A549 (cell line): ENCODE measurements at regions not wholly inside any gene's neighbourhood (a gene's known extent, or its start where the extent isn't known, plus 50 kb on each side); places are given as distances from the start of the nearest gene placed in this dataset.

Source experiments
- EP300 ChIP-seq, 2 experiments: fragments of >200 bp; sonication (Bioruptor Twin); formaldehyde crosslinking; IDR thresholded peaks; 2 replicates in 1 of 2; 3 replicates in 1 of 2; pipeline ENCODE4 v1.6.1; 2016 to 2017
- POLR2A ChIP-seq: IDR thresholded peaks from 2 replicates; pipeline ENCODE4 v1.6.1; 2012; ENCODE audit warnings: mild to moderate bottlenecking, low read length
- RAD21 ChIP-seq, 2 experiments: fragments of >200 bp in 1 of 2; sonication (Bioruptor Twin) in 1 of 2; formaldehyde crosslinking in 1 of 2; IDR thresholded peaks in 1 of 2; conservative IDR thresholded peaks in 1 of 2; 2 replicates in 1 of 2; 3 replicates in 1 of 2; pipeline ENCODE4 v1.6.1; 2012 to 2018; ENCODE audit warnings: inconsistent platforms in 1 of 2
- TF ChIP-seq, protein P1 (sequence below): fragments of >200 bp; sonication (Bioruptor Twin); formaldehyde crosslinking; IDR thresholded peaks from 3 replicates; pipeline ENCODE4 v1.5.1; 2016

DNA sequence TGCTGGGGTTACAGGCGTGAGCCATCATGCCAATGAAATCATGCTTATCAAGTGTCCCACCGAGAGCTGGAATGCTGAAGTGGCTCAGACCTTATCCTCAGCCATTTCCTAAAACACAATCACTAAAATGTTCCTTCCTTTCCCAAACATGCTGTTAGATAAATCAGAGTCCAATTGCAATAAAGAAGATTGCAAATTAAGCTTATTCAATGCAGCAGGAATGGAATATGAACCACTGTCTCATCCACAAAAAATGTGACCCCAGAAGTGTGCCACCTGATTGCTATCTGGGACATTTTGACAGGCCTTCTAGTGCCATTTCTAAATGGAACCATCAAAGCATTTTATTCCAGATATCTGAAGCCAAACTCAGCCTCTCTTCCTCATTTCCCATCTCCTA lies 205.5 kb upstream of the CDH11 start:
- TF ChIP-seq POLR2A = no peak
- TF ChIP-seq RAD21 (conservative IDR thresholded peaks at IDR 0.05 in 1 of 2, IDR thresholded peaks at IDR 0.05 in 1 of 2) = no peak
- no peak for TF ChIP-seq EP300 (IDR thresholded peaks at IDR 0.05)
- TF ChIP-seq, protein P1, sequence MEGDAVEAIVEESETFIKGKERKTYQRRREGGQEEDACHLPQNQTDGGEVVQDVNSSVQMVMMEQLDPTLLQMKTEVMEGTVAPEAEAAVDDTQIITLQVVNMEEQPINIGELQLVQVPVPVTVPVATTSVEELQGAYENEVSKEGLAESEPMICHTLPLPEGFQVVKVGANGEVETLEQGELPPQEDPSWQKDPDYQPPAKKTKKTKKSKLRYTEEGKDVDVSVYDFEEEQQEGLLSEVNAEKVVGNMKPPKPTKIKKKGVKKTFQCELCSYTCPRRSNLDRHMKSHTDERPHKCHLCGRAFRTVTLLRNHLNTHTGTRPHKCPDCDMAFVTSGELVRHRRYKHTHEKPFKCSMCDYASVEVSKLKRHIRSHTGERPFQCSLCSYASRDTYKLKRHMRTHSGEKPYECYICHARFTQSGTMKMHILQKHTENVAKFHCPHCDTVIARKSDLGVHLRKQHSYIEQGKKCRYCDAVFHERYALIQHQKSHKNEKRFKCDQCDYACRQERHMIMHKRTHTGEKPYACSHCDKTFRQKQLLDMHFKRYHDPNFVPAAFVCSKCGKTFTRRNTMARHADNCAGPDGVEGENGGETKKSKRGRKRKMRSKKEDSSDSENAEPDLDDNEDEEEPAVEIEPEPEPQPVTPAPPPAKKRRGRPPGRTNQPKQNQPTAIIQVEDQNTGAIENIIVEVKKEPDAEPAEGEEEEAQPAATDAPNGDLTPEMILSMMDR = no peak
